ENCODE measurements at regions not wholly inside any gene's neighbourhood (a gene's known extent, or its start where the extent isn't known, plus 50 kb on each side); places are given as distances from the start of the nearest gene placed in this dataset.

DNA sequence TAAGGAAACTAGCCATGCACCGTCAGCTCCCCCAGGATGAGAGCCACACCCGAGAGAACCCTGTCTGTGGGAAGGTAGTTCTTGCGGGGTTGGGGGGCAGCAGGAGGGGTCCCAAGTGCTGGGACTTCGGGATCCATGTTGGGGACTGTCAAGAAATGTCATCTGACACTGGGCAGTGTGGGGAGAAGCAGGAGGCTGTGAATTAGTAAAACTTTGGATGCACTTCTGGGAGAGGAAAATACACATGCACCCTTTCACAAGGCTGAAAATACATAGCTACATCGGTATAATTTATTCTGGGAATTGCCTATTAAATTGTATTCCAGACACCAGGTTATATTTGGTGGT lies 109.6 kb upstream of the RPS23 start:
- DNase-seq (ENCODE audit: low read depth) = no peak
- H3K4me3 ChIP-seq (replicated peaks; ENCODE audit: low read depth, low read length) = no peak overlapping the region
- TF ChIP-seq, protein P1, sequence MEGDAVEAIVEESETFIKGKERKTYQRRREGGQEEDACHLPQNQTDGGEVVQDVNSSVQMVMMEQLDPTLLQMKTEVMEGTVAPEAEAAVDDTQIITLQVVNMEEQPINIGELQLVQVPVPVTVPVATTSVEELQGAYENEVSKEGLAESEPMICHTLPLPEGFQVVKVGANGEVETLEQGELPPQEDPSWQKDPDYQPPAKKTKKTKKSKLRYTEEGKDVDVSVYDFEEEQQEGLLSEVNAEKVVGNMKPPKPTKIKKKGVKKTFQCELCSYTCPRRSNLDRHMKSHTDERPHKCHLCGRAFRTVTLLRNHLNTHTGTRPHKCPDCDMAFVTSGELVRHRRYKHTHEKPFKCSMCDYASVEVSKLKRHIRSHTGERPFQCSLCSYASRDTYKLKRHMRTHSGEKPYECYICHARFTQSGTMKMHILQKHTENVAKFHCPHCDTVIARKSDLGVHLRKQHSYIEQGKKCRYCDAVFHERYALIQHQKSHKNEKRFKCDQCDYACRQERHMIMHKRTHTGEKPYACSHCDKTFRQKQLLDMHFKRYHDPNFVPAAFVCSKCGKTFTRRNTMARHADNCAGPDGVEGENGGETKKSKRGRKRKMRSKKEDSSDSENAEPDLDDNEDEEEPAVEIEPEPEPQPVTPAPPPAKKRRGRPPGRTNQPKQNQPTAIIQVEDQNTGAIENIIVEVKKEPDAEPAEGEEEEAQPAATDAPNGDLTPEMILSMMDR (IDR thresholded peaks at IDR 0.05; ENCODE audit: low read length, missing control alignments) = no peak

DNA sequence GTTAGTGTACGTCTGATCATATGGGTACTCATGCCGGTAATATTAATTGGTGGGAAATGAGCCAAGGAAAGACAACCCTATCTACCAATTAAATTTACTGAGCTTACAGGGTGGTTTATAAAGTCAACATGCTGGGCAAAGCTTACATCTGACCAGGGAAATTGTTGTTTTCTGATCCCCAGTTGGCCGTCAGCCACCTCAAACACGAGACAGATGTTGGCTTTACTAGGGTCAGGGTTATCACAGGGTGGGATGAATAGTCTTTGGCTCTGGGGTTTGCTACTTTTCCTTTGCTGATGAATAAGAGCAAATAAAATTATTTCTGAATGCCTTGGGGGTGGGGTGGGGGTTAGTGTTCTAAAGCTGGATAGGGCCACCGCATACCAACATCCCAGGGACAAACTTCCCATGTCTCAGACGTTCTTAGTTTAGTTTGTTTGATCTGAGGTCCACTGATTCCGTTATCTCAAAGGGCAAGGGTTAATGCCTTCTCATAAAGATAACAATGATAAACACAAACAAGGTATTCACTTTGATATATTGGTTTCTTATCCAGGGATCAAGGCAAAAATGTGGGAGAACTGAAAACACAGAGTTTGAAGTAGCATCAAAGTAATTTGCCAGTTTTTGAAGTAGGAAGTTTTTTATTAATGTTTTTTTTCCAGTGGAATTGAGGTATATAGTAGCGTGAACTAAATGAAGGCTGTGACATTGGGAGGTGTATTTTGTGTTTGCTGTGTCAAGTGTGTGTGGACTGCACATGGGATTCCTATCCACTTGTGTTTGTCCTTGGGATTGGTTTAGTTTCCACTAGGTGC lies 109.1 kb upstream of the RPS23 start:
- TF ChIP-seq, protein P1 (IDR thresholded peaks at IDR 0.05; ENCODE audit: low read length, missing control alignments) = no peak
- no peak overlapping the region for H3K4me3 ChIP-seq (replicated peaks; ENCODE audit: low read depth, low read length)
- DNase-seq (ENCODE audit: low read depth) = peak; percentile 61

DNA sequence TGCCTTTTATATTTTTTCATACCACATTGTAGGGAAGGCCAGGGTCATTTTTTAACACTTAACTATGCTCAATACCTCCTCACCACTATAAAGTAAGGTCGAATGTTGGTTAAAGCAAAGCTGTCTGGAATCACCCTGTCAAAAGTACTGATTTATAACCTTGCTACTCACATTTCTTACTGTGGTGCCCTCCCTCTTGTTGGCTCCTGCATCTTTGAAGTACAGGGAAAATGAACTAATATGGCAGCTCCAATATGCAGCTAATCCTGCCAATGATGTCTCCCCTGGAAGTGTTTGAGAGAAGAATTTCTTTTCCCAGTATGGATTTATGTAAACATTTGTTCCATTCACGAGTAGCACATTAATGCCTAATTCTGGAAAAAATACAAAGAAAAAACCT lies 108.4 kb upstream of the RPS23 start:
- H3K4me3 ChIP-seq (replicated peaks; ENCODE audit: low read depth, low read length) = no peak overlapping the region
- TF ChIP-seq, protein P1 (IDR thresholded peaks at IDR 0.05; ENCODE audit: low read length, missing control alignments) = no peak
- DNase-seq (ENCODE audit: low read depth) = no peak

DNA sequence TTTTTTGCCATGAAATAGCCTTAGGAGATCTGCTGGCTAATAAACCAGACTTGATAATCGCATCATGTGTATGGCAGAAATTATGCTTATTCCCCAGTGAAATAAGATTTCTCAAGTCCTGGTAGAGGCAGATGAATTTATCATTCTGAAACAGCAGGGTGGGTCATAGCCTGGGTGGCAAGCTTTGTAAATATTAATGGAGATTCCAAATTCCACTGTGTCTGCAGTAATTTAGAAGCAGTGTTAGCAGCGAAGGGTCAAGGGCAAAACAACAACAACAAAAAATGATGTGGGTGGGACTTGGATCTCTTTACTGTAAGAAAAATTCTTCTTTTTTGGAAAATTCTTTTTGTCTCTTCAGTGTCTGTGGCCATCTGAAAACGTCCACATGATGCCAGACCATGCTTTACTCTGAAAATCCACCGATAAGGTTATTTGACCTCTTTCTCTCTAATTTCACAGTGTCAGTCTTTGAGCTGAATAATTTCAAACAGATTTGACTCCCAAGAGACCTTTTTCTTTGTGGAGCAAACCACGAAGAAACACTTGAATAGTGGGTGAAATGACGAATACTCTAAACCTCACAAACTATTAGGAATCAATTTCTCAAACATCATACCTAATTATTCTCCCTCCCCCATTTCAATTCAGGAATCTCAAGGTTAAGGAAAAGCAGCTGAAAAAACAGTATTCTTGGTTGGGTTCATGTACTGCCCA lies 106.0 kb upstream of the RPS23 start:
- no peak for DNase-seq (ENCODE audit: low read depth)
- TF ChIP-seq, protein P1 (IDR thresholded peaks at IDR 0.05; ENCODE audit: low read length, missing control alignments) = no peak
- no peak overlapping the region for H3K4me3 ChIP-seq (replicated peaks; ENCODE audit: low read depth, low read length)

DNA sequence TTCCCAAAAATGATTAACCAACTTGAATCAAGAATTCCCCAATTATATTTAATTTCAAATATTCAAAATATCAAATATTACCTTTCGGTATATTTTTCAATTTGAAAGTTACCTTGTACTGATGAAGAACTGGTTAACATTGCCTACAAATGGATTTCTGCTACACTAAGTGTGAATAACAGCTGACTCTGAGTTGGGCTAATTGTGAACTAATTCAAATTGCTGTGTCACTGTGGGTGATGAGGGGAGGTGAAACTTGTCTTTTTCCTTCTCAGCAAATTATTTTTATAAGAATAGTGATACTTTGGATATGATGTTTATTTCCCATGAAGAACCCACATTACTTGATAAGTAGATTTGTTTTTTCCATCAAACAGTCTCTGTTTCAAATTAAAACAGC lies 103.4 kb upstream of the RPS23 start:
- TF ChIP-seq, protein P1 (IDR thresholded peaks at IDR 0.05; ENCODE audit: low read length, missing control alignments) = no peak
- DNase-seq (ENCODE audit: low read depth) = no peak

DNA sequence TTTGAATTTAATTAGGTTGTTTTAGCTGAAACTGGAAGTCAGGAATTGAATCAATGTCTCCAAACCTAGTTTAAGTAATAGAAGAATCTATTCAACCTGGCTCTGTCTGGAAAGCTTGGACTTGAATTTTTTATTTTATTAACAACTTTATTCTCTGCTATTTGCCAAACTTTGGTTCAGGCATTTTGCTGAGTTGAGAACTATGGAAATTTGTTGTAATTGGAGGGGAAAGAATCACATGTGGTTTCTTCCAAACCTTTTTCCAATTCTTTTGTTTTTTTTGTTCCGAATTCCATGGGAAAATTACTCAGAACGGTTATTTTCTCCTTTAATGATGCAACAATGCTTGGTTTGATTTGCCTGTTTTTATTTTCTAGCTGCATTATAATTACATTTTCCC lies 98.2 kb upstream of the RPS23 start:
- TF ChIP-seq, protein P1 (IDR thresholded peaks at IDR 0.05; ENCODE audit: low read length, missing control alignments) = no peak
- H3K4me3 ChIP-seq (replicated peaks; ENCODE audit: low read depth, low read length) = no peak overlapping the region
- no peak for DNase-seq (ENCODE audit: low read depth)

More for the DNA sequence above, 103.4 kb upstream of the RPS23 start:
- H3K4me3 ChIP-seq (replicated peaks; ENCODE audit: low read depth, low read length) = no peak overlapping the region
